ENCODE measurements at regions not wholly inside any gene's neighbourhood (a gene's known extent, or its start where the extent isn't known, plus 50 kb on each side); places are given as distances from the start of the nearest gene placed in this dataset.
A peak's percentile ranks its signal among the peaks of the same experiment; 100 is the strongest.

DNA sequence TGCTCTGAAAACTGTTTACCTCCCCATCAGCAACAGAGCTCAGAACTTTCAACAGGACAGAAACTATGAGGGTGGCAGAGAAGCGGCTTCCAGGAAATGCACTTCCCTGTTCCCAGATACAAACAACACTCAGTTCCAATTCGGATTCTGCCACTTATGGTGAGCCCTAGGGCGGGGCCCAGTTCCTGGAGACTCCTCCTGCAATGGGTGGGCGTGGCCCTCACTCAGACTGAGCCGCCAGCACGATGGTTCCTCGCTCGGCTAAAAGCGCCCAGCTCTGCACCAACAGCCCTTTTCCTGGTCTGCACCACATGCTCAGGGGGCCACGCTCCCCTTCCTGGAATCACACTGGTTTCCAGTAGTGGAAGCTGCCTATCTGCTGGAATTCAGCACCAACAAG, 314.1 kb downstream of the CTTN start:
- no peak for DNase-seq

DNA sequence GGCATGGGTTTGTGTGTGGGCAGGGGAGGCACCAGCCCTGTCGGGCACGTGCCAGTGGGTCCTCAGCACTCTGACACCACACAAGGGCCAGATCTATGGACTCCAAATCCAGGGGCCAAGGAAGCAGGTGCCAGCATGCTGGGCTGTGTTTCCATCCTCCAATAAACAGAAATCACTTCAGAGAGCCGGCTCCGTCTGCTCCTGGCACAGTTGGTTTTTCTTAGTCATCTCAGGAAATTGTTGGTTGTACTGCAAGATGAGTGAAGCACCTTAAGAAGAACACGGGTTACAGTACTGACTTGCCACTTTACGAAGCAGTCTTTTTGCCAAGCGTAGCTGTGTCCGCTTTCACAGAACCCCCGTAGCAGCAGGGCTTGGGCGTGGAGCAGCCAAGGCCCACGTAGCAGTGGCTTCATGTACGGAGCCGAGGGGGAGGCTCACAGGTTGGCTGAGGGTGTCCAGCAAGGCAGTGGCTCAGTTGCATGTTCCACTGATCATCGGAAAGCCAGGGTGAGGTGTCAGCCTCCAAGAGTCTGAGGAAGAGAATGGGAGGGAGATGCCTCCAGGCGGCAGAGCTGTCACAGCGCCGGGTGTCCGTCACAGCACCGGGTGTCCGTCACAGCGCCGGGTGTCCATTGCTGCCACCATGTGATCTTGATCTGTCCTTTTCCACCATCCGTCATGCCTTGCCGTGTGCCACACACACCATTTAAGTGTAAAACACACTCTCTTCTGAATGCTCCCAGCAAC, 314.9 kb downstream of the CTTN start:
- no peak for DNase-seq

DNA sequence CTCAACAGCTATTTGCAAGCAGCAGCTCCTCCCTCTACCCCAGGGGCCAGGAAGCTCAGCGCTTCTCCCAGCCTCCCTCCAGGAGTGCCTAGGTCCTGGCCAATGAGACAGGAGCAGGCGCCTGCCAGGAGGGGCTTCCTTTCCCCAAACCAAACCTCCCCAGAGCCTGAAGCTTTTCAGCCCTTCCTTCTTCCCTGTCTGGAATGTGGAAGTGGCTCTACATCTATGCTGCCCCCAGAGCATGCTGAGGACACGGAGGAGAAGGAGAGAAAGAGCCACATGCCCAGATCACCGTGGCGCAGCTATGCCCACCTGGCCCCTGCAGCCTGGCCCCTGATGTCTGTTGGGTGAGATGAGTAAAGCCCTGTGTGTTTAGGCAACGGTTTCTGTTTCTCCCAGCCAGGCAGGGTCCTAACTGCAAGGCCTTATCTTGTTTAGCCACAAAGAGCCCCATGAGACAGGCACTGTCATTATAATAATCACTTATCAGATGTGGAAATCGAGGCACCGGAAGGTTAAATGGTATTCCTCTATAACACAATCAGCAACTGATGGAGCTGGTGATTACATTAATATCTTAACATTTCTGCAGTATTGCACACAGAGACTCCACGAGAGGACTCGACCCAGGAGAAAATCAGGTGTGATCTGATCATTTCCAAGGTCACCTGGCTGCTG, 315.8 kb downstream of the CTTN start:
- DNase-seq: peak; percentile 86

DNA sequence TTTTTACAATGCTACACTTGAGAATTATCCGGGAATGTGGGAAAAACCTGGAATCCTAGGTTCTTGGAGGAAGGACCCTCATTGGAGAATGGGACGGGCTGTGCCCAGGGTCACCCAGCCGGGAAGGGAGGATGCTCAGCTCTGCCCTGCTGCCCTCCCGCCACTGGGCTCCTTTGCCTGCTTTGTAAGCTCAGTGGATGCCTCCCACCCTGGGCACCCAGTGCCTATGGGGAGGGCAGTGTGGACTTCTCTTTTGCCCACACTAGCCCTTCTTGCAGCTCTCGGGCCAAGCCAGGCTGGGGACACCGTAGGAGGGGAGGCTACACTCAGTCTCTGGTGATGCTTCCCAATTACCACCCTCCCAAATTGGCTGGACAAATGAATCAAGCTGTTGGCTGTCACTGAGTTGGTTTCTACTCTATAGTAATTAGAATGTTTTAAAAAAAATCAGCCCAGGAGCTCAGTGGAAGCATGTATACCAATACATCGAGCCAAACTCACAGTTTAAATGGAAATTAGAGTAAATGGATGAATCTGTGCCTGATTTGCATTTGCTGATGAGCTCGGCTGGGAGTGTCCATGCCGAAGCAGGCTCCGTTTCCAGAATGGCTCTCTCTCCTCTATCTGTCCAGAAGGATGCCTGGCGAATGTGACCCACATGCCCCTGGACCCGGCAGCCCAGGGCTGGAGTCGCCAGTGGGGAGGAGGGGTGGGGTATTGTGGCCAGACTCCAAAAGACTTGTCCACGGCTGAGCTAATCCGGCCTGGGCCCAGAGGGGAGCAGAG, 317.0 kb downstream of the CTTN start:
- DNase-seq: no peak

DNA sequence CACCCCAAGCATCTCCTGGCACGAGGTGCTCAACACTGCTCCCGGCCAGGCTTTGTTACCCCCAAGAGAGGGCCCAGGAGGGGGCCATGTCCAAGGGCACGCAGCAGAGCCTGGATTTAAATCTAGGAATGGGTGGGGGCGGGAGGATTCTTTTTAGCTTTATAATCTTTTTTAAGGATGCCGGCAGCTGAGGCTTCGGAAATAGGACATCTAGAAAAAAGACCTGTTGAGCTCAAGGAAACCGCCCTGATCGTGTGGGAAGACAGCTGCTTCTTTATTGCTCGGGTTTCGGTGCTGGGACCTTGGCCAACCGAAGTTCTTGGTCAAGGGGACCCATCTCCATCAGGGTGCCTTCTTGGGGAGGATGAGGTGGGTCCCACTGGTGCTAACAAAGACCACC, 317.9 kb downstream of the CTTN start:
- DNase-seq: no peak

DNA sequence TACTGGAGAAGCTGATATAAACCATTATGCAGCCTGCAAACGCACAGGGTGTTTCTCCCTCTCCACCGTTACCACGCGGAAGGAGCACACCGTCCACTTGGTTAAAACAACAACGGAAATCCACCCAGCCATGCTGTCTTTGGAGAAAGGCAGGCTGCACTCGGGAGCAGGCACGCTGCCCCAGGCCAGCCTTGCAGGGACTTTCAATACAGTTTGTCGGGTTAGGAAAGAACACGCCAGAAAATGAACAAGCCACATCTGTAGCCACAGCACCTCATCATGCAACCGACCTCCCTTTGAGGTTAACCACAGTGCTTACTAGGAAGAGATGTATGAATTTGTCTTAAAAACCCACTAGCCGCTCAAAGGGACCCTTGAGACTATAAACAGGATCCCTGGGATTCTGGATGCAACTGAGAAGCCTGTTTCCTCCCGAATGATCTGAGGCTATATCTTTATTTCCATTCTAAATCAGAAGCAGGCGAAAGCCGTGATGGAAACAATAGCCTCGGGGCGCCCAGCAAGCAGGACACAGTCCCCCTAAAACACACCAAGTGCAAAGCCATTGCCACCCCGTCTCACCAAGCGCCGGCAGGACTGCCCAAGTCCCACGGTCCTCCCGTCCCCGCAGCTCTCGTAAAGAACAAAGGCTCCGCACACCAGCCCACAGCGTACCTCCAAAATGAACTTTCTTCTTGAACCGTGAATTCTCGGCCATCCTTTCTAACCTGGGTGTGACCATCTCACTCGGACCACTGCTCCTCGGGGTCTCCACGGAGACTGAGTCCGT, 318.9 kb downstream of the CTTN start:
- no peak for DNase-seq

DNA sequence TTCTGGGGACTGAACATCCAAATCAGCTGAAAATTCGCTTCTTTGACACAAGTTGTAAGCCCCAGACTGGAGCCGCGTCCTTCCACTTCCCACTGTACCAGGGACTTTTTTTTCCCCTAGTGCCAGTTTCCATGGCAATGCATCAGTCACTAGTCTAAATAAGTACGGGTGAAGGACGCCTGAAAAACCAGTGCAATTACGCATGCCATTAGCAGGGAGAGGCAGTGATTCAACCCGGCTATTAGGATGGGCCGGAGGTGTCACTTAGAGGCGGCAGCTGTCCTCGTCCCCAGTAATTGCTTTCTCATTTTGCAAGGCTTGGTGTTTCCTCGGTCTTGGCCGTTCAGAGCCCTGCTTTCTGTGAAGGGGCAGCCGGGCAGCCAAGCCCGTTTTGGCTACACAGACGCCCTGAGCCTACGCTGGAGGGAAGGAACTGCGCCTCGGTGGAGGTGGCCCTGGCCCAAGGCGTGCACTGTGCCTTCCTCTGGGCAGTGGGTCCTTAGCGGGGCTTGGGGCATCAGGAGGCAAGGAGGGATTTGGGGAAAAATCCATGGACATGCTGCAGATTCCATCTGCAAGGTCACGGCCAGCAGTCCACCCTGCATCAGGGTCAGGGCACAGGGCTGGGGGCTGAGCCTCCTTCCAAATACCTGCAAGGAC, 319.7 kb downstream of the CTTN start:
- no peak for DNase-seq

DNA sequence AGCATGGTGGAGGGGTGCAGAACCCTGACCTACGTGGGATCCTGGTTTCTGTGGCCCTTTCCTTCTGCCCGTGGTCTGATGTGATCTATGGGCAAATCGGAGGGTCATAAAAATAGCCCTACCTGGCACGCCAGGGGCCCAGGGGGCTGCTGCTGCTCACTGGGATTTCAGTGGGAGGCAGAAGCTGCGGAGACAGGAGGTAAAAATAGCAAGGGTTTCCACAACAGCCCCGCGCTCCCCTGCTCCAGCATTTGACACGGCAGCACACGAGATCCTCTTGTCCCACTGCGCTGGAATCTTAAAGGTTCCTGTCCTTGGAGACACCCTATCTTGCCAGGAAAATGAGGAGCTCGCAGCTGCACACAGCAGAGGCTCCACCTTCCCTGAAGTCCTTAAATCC, 321.2 kb downstream of the CTTN start:
- DNase-seq: no peak

DNA sequence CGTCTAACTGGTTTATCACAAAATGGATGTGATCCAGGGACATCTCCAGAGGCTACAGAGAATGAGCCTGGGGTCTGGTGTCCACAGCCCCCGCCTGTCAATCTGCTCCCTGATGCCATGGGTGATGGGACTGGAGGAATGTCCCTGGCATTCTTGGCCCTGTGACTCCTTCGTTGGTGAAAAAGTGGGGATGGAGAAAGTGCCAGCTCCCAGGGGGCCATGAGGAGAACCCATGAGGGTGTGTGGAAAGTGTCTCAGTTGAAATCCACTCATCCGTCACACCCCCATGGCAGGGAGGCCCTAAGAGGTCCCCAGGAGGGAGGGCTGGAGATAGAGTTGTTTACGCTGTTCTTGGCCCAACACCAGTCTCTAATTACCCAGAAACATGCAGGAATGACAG, 322.0 kb downstream of the CTTN start:
- no peak for DNase-seq

DNA sequence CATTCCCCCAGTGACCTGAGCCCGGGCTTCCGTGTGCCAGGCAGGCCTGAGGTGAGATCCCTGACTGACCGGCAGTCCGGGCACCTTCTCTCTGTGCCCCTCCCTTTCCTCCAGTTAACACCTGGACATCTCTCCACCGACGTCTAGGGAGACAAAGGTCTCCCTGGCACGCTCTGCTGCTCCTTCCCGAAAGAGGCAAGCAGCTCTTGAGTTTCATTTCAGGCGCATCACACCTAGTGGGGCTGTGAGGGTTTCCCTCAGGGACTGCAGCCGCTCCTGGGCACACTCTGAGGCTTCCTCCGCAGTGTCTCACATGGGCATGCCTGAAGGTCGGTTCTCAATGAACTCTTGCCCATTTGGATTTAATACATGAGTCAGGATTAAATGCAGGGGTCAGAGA, 322.7 kb downstream of the CTTN start:
- DNase-seq: no peak

DNA sequence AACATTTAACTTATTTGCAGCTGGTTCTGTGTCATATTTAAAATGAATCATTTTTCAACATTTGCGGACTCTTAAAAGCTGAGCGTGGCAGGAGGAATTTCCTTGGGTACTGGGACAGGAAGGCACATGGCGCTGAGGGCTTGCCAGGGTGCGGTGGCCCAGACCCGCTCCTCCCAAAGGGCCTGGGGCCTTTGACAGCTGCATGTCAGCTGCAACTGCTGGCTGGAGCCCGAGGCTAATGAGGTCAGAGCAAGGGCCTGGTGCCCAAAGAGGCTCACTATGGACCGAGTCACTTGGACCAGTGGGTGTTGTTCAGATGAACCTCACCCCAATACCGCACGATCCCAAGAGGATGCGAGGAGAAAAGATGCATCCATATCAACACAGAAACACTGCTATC, 326.9 kb downstream of the CTTN start:
- DNase-seq: no peak

DNA sequence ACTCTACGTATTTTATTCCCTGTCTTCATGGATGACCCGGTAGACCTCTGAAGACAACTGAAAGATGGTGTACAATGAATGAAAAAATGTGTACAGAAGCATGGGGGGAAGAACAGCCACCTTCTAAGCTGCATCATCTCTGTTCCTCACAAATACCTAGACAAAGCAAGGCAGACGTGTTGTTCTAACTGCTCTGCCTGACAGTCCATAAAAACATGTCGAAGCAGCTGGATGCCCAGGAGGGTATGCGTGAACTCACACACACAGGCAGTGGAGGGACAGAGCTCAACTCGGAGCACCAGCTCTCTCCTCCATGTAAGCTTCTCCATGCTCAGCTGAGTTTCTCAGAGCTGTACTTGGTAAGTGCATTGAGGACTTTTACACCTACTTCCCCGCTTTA, 327.4 kb downstream of the CTTN start:
- no peak for DNase-seq

DNA sequence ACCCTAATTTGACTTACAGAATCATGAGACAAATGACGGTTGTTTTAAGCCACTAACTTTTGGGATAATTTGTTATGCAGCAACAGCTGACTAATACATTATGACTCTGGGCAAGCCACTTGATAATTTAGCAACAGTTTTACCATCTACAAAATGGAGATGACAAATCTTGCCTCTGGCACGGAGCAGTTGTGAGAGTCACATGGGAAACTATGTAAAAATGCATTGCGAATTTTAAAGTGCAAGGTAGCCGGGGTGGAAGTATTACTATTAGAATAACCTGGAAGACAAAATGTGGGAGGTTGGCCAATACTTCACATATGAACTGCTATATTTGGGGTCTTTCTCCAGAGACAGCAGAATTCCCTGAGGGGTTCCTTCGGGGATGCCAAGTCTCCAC, 328.7 kb downstream of the CTTN start:
- no peak for DNase-seq

DNA sequence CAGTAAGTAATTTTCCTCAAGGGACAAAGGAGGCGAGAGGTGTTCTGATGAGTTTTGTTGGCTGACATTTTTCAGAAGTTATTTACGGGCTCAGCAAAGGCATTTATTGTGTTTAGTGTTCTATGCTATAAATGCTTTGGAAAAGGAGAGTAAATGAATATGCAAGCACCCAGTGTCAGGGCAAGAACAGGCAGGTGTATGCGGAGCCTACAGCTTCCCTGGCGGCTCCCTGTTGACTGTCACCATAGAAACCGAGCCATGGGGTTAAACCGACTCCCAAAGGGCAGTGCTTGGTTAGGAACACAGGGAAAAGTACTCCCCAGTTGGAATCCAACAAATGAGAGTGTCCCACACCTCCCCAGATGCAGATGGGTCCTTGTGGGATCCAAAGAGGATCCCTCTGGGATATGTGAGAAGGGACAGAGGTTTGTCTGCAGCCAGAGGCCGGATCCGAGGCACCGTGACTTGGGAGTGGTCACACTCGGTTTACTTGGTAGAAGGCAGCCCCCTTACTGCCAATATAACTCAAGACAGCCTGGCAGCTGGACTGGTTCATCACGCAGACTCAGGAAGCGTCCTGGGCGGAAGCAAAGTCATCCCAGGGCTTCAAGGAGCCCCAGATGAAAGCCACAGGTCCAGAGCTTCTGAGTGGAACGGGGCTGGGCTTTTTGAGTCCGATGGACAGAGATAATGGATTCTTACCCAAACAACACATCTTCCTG, 329.7 kb downstream of the CTTN start:
- DNase-seq: no peak

DNA sequence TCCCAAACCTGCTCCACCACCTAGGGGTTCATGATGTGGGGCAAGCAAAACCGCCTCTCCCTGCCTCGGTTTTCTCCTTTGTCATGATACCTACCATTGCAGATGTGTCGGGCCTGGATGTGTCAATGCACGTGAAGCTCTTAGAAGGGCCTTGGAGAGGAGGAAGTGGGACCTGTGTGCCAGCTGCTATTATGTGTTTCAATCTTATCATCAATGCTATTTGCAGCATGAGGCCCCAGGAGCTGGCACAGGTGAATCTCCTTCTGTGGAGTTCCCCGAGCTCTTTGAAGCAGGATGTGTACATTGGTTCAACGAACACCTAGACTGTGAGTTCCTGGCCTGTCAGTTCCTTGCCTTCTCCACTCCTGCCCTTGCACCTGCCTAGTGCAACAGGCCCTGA, 331.6 kb downstream of the CTTN start:
- no peak for DNase-seq

DNA sequence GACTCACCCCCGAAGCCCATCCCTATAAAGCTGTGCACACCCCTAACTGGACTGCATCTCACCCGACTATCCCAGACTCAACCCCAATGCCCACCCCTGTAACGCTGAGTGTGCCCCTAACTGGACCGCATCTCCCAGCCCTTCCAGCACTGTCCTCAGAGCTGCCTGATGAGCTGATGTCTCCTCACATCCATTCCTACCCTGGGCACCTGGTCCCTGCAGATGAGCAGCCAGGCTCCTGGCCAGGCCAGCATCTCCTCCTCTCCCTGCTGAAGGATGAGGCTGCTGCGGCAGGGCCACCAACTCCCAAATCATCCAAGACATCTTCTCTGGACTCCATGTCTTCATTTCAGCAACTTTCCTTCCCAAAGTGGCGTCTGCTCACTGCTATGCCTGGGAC, 332.1 kb downstream of the CTTN start:
- no peak for DNase-seq

DNA sequence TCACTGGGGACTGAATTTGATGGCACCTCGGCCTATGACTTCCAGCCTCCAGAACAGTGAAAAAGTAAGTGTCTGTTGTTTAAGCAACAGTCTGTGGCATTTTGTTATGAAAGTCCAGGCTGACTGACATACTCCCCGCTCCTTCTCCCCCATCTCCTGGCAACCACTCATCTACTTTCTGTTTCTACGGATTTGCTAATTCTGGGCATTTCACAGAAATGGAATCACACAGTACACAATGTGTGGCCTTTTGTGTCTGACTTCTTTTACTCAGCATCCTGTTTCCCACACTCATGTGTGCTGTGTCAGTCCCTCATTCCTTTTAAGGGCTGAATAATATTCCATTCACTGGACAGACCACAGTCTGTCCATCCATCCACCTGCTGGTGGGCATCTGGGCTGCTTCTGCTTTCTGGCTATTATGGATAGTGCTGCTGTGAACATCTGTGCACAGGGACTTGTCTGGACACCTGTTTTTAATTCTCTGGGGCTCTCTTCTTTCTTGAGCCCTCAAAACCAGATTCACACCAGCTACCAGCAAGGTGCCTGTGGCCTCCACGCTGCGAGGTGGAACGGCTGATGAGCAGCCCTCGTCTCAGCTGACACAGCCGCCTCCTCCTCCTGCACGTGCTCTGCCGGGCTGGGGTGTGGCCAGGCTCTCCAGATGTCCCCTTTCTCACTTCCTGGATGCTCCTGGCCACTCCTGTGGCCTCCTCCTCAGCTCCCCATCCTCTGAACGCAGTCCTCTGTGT, 333.1 kb downstream of the CTTN start:
- no peak for DNase-seq

DNA sequence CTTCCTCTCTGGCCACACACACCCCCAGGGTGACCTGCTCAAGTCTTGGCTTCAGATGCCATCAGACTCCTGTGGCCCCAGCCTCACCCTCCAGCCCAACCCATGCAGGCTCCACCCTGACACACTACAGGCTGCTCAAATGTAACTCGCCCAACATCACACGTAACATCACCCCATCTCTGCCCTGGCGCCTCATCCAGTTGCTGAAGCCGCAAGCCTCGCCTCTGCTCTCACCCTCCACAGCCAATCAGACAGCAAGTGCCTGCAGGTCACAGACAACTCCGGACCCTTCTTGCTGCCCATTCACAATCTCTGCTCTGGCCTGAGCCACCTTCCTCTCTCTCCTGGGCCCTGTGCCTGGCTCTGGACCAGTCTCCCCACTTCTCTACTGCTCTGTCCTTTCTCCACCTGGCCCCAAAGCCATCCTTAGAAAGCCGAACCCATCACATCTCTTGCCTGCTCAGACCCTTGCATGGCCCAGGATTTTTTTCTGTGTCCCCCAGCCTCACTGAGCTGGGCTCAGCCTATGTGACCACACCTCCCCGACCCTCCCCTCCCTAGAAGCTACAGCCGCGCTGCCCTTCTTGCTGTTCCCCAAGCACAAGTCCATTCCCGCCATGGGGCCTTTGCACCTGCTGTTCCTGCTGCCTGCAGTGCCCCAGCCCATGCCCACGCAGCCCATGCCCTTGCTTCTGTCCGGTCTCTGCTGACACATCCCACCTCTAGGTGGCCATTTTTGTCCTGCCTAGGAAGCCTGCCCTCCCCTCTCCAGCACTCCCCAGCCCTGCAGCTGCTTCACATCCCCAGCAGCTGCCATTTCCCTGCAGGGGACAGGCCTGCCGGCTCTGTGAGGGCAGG, 333.9 kb downstream of the CTTN start:
- no peak for DNase-seq

DNA sequence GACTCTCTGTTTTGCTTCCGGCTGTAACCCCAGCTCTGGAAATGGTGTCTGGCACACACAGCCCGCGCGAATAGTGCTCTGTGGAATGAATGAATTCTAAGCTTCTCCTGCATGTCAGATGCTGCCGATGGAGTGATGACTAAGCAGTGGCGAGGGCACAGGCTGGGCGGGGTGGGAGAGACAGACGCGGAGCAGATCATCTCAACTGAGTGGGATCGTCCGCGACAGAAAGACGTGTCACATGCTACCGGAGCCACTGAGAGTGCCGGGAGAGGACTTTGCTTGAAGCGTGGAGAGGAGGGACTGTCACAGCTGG, 334.5 kb downstream of the CTTN start:
- DNase-seq: peak; percentile 83
